ENCODE measurements at regions not wholly inside any gene's neighbourhood (a gene's known extent, or its start where the extent isn't known, plus 50 kb on each side); places are given as distances from the start of the nearest gene placed in this dataset.

GRCh38 chr20:22699396-22699795 lies 115.0 kb upstream of the FOXA2 start:
- no peak for DNase-seq (ENCODE audit: low read depth)
- H3K4me3 ChIP-seq (ENCODE audit: low read depth, low read length) = no peak overlapping the region
- TF ChIP-seq CTCF (conservative IDR thresholded peaks at IDR 0.05; ENCODE audit: low read depth, low read length) = no peak

GRCh38 chr20:22700367-22700766 lies 116.0 kb upstream of the FOXA2 start:
- no peak overlapping the region for H3K4me3 ChIP-seq (ENCODE audit: low read depth, low read length)
- DNase-seq (ENCODE audit: low read depth) = no peak
- TF ChIP-seq CTCF (conservative IDR thresholded peaks at IDR 0.05; ENCODE audit: low read depth, low read length) = no peak

DNA sequence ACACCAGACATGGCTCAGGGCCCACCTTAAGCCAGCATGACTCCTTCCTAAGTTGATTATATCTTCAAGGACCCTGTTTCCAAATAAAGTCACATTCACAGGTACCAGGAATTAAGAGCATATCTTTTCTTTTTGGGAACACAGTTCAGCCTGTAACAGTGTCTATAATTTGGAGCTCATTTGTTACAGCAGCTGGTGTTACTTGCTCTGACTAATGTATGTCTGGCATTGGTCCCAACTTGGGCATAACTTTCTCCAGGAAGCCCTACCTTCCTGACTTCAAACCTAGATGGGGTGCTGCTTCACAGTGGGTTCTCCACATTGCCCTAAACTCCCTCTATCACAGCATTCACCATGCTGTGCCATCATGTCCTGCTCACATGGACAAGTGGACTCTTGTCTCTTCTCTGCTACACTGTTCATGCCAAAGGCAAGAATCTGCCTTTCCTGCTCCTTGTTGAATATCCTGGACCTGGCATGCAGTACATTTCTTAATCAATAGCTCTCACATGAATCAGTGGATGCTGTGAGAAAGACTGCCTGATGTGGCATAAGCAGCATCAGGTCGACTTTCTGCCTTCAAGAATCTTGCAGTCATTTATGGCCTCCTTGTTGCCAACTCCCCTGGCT lies 117.4 kb upstream of the FOXA2 start:
- TF ChIP-seq CTCF (conservative IDR thresholded peaks at IDR 0.05; ENCODE audit: low read depth, low read length) = no peak

GRCh38 chr20:22703843-22704242 lies 119.5 kb upstream of the FOXA2 start:
- no peak for TF ChIP-seq CTCF (conservative IDR thresholded peaks at IDR 0.05; ENCODE audit: low read depth, low read length)
- no peak for DNase-seq (ENCODE audit: low read depth)
- H3K4me3 ChIP-seq (ENCODE audit: low read depth, low read length) = no peak overlapping the region

More for the DNA sequence above, 117.4 kb upstream of the FOXA2 start:
- H3K4me3 ChIP-seq (ENCODE audit: low read depth, low read length) = no peak overlapping the region
- no peak for DNase-seq (ENCODE audit: low read depth)

- TF ChIP-seq CTCF (conservative IDR thresholded peaks at IDR 0.05; ENCODE audit: low read depth, low read length) = no peak
Observed at GRCh38 chr20:22711971-22712755, 127.8 kb upstream of the FOXA2 start.

GRCh38 chr20:22716821-22717351 lies 132.5 kb upstream of the FOXA2 start:
- DNase-seq (ENCODE audit: low read depth) = no peak
- no peak for TF ChIP-seq CTCF (conservative IDR thresholded peaks at IDR 0.05; ENCODE audit: low read depth, low read length)
- H3K4me3 ChIP-seq (ENCODE audit: low read depth, low read length) = no peak overlapping the region

More at GRCh38 chr20:22711971-22712755, 127.8 kb upstream of the FOXA2 start:
- DNase-seq (ENCODE audit: low read depth) = no peak
- H3K4me3 ChIP-seq (ENCODE audit: low read depth, low read length) = no peak overlapping the region

All from epithelial cell of proximal tubule (primary cell).